Ectodermal cell (in vitro differentiated cells): ENCODE measurements at regions not wholly inside any gene's neighbourhood (a gene's known extent, or its start where the extent isn't known, plus 50 kb on each side); places are given as distances from the start of the nearest gene placed in this dataset.

Source experiments
- H3K27ac ChIP-seq: 2 replicates; pipeline ENCODE4 v1.7.0; 2013; ENCODE audit warnings: mild to moderate bottlenecking, low read depth, low read length; ENCODE audit not compliant: insufficient read depth, poor library complexity, severe bottlenecking
- H3K27me3 ChIP-seq: 2 replicates; pipeline ENCODE4 v1.7.0; 2013; ENCODE audit warnings: mild to moderate bottlenecking, low read length; ENCODE audit not compliant: insufficient read depth, control insufficient read depth, poor library complexity, severe bottlenecking
- H3K36me3 ChIP-seq: one replicate; pipeline ENCODE4 v1.7.0; 2013; ENCODE audit warnings: low read length; ENCODE audit not compliant: control insufficient read depth, insufficient read depth
- H3K4me1 ChIP-seq: one replicate; pipeline ENCODE4 v1.7.0; 2013; ENCODE audit warnings: low read length; ENCODE audit not compliant: control insufficient read depth, insufficient read depth
- H3K4me3 ChIP-seq: 2 replicates; pipeline ENCODE4 v1.7.0; 2013; ENCODE audit warnings: low read depth, low read length, control low read depth; ENCODE audit not compliant: insufficient read depth
- H3K9me3 ChIP-seq: 2 replicates; pipeline ENCODE4 v1.7.0; 2013; ENCODE audit warnings: mild to moderate bottlenecking, low read length, moderate library complexity; ENCODE audit not compliant: control insufficient read depth
- WGBS, 2 experiments: methylation state at CpG; one replicate each; pipeline ENCODE4 v1.1.7; 2013; ENCODE audit warnings: missing lambda C conversion rate in 2 of 2; 5-methylcytosine and 5-hydroxymethylcytosine counted together

- no peaks in the 10 kb centered on the region for H3K4me1 ChIP-seq
- 89% methylated on average over 1 of the region's 1 CpG; no CpG with 5 or more reads in 1 of the 2 experiments for WGBS, 2 experiments
Observed at GRCh38 chr2:198994678-198995077, 463.1 kb downstream of the SATB2 start.

DNA sequence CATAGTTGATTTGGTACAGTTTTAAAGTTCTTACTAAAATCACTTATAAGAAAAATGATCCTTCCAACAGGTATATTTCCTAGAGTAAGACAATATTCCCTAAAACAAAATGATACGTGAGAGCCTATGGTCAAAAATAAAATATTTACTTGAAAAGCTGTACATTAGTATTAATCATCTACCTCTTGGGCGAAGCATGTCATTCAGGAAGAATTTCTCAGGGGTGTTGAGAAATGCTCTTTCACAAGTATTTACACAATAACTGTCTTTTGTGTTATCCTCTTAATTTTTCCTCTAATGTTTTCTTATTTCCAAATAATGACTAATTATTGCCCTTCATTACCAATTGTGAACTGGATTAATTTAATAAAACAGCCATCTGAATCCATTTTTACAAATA, 466.3 kb downstream of the SATB2 start:
- Histone ChIP-seq H3K9me3 (no peaks in the 10 kb centered on the region), H3K4me3 (no peak overlapping the region), H3K27me3 (no peaks in the 10 kb centered on the region), H3K4me1 (no peaks in the 10 kb centered on the region), H3K36me3 (no peaks in the 10 kb centered on the region), H3K27ac (no peak overlapping the region)
- 100% methylated on average over 1 of the region's 2 CpGs; no CpG with 5 or more reads in 1 of the 2 experiments for WGBS, 2 experiments

More at GRCh38 chr2:198994678-198995077, 463.1 kb downstream of the SATB2 start:
- Histone ChIP-seq H3K4me3 (no peak overlapping the region), H3K27me3 (no peaks in the 10 kb centered on the region), H3K9me3 (no peaks in the 10 kb centered on the region), H3K36me3 (no peaks in the 10 kb centered on the region), H3K27ac (no peak overlapping the region)

DNA sequence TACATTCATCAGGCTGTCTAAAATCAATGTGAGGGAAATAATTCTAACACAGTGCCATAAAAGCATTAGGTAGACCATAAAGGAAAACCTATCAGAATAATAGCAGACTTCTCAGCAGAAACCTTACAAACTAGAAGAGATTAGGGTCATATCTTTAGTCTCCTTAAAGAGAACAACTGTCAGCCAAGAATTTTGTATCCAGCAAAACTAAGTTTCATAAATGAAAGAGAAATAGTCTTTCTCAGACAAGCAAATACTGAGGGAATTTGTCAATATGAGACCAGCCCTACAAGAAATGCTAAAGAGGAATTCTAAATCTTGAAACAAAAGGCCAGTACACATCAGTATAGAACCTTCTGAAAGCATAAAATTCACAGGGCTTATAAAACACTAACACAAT, 482.0 kb downstream of the SATB2 start:
- Histone ChIP-seq H3K4me1 (no peaks in the 10 kb centered on the region), H3K27me3 (no peaks in the 10 kb centered on the region), H3K9me3 (no peaks in the 10 kb centered on the region), H3K27ac (no peak overlapping the region), H3K4me3 (no peak overlapping the region), H3K36me3 (no peaks in the 10 kb centered on the region)

DNA sequence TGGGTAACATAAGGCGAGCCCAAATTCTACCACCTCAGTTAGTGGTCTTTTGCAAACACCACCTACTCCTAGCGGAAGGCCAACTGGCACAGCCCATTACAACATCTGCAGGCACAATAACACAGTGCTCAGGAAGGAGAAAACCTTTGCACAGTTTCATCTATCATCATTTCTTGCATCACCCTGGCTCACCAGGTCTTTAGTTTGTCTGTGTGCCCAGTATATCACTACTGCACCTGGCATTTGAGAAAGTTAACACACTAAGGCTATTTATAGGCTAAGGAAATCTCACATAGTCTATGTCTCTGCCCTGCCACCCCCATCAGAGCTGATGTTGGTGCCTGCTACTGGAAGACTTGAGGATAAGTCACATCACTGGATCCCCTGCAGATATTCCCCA, 484.0 kb downstream of the SATB2 start:
- Histone ChIP-seq H3K36me3 (no peaks in the 10 kb centered on the region), H3K4me3 (no peak overlapping the region), H3K27ac (no peak overlapping the region), H3K9me3 (no peaks in the 10 kb centered on the region), H3K27me3 (no peaks in the 10 kb centered on the region), H3K4me1 (no peaks in the 10 kb centered on the region)
- 88 to 92% methylated on average over 2 of the region's 2 CpGs for WGBS, 2 experiments

DNA sequence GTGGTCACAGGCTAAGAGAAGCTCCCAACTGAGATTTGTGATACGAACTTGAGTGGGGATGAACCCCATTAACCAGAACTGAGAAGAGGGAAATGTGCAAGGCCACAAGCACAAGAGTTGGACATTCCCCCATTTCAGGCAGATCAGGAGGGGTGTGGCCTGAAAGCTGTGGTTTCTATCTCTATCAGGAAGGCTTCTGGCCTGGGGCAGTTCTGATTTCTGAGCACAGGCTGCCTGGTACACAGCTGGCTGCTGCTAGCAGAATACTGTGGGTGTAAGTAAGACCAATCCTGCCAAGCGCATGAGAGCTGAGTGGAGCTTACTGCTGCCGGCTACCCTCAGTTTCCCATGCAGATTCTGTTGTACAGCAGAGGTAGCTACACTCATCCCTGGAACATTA, 484.6 kb downstream of the SATB2 start:
- H3K9me3 ChIP-seq, result no peaks in the 10 kb centered on the region
- no peak overlapping the region for H3K27ac ChIP-seq
- no peak overlapping the region for H3K4me3 ChIP-seq
- 65 to 97% methylated on average over 2 to 3 of the region's 3 CpGs for WGBS, 2 experiments
- H3K4me1 ChIP-seq, result no peaks in the 10 kb centered on the region
- H3K36me3 ChIP-seq, result no peaks in the 10 kb centered on the region
- no peaks in the 10 kb centered on the region for H3K27me3 ChIP-seq

- no peaks in the 10 kb centered on the region for H3K9me3 ChIP-seq
- H3K36me3 ChIP-seq, result no peaks in the 10 kb centered on the region
- H3K27ac ChIP-seq, result no peak overlapping the region
- WGBS, 2 experiments, result 91 to 96% methylated on average over 2 of the region's 2 CpGs
- no peak overlapping the region for H3K4me3 ChIP-seq
- no peaks in the 10 kb centered on the region for H3K4me1 ChIP-seq
- no peaks in the 10 kb centered on the region for H3K27me3 ChIP-seq
Observed at GRCh38 chr2:198968545-198968944, 489.2 kb downstream of the SATB2 start.

GRCh38 chr2:198966269-198966668, 491.5 kb downstream of the SATB2 start:
- H3K27me3 ChIP-seq, result no peaks in the 10 kb centered on the region
- no peak overlapping the region for H3K27ac ChIP-seq
- H3K4me3 ChIP-seq, result no peak overlapping the region
- H3K4me1 ChIP-seq, result no peaks in the 10 kb centered on the region
- no peaks in the 10 kb centered on the region for H3K9me3 ChIP-seq
- no peaks in the 10 kb centered on the region for H3K36me3 ChIP-seq

GRCh38 chr2:198961547-198961946, 496.2 kb downstream of the SATB2 start:
- Histone ChIP-seq H3K9me3 (no peaks in the 10 kb centered on the region), H3K36me3 (no peaks in the 10 kb centered on the region), H3K27ac (no peak overlapping the region)

GRCh38 chr2:198957181-198957580, 500.6 kb downstream of the SATB2 start:
- Histone ChIP-seq H3K27me3 (no peaks in the 10 kb centered on the region), H3K36me3 (no peaks in the 10 kb centered on the region), H3K4me1 (no peaks in the 10 kb centered on the region), H3K9me3 (no peaks in the 10 kb centered on the region), H3K4me3 (no peak overlapping the region), H3K27ac (no peak overlapping the region)
- 80 to 100% methylated on average over 1 of the region's 1 CpG for WGBS, 2 experiments

More at GRCh38 chr2:198961547-198961946, 496.2 kb downstream of the SATB2 start:
- no peaks in the 10 kb centered on the region for H3K4me1 ChIP-seq
- H3K27me3 ChIP-seq, result no peaks in the 10 kb centered on the region
- H3K4me3 ChIP-seq, result no peak overlapping the region

DNA sequence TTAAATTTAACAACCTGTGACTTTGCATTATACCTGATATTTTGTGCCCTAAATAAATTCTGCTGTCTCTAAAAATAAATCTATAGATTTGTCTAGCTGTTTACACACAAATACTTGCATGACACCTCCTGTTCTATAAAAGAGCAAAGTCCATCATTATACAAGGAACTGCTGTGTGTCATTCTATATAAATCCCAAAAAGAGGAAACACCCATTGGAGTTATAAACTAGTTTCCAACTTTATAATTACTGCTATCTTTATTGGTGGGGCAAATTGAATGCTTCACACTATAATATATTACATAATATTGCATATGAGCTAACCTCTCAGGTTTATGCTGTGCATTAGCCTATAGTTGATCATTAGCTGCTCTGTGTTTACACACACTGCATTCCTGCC, 504.4 kb downstream of the SATB2 start:
- H3K9me3 ChIP-seq, result no peaks in the 10 kb centered on the region
- H3K27ac ChIP-seq, result no peak overlapping the region
- H3K36me3 ChIP-seq, result no peaks in the 10 kb centered on the region
- H3K27me3 ChIP-seq, result no peaks in the 10 kb centered on the region
- no peaks in the 10 kb centered on the region for H3K4me1 ChIP-seq
- H3K4me3 ChIP-seq, result no peak overlapping the region

- Histone ChIP-seq H3K9me3 (no peaks in the 10 kb centered on the region), H3K27me3 (no peaks in the 10 kb centered on the region), H3K36me3 (no peaks in the 10 kb centered on the region), H3K27ac (no peak overlapping the region), H3K4me3 (no peak overlapping the region), H3K4me1 (no peaks in the 10 kb centered on the region)
Observed at GRCh38 chr2:198950803-198951202, 506.9 kb downstream of the SATB2 start.
